ENCODE measurements at regions not wholly inside any gene's neighbourhood (a gene's known extent, or its start where the extent isn't known, plus 50 kb on each side); places are given as distances from the start of the nearest gene placed in this dataset.
A peak's percentile ranks its signal among the peaks of the same experiment; 100 is the strongest.

GRCh38 chr3:59258550-59259260 lies 208.9 kb upstream of the CFAP20DC start:
- no peak overlapping the region for H3K4me3 Mint-ChIP-seq
- no peaks in the 10 kb centered on the region for H3K36me3 ChIP-seq (ENCODE audit: insufficient read depth)
- H3K9me3 Mint-ChIP-seq: no peaks in the 10 kb centered on the region; the same call in 2 of the 3 replicates
- H4K20me1 ChIP-seq (replicated peaks; ENCODE audit: insufficient read depth): no peaks in the 10 kb centered on the region
- H2AFZ ChIP-seq: no peak overlapping the region
- no peaks in the 10 kb centered on the region for H3K27me3 Mint-ChIP-seq (ENCODE audit: insufficient read depth, low read depth, poor library complexity)
- H3K27ac Mint-ChIP-seq: no peak overlapping the region
- no peak overlapping the region for H3K4me2 ChIP-seq
- H3K27ac ChIP-seq (ENCODE audit: low read depth): no peak overlapping the region
- no peaks in the 10 kb centered on the region for H3K79me2 ChIP-seq (replicated peaks; ENCODE audit: insufficient read depth)
- no peaks in the 10 kb centered on the region for H3K36me3 Mint-ChIP-seq (ENCODE audit: low read depth)
- H3K4me1 ChIP-seq (ENCODE audit: insufficient read depth): no peaks in the 10 kb centered on the region
- peaks cover 2% of the 10 kb centered on the region; the same call in 2 of the 3 replicates for H3K4me1 Mint-ChIP-seq
- H3K9me2 ChIP-seq (ENCODE audit: insufficient read depth): no peaks in the 10 kb centered on the region
- 0 out of 4 replicates have a peak, but pooled peaks have one; percentile 12 to 18 for TF ChIP-seq CTCF (conservative IDR thresholded peaks at IDR 0.05; ENCODE audit: low read depth in 2 of 2)
- TF ChIP-seq STAT1 (IDR thresholded peaks at IDR 0.05; ENCODE audit: unreplicated experiment): no peak
- TF ChIP-seq JUNB (IDR thresholded peaks at IDR 0.05; ENCODE audit: unreplicated experiment): no peak
- no peak for TF ChIP-seq ETS1 (IDR thresholded peaks at IDR 0.05)
- ATAC-seq (peak; percentile 44; the same call in 2 of the 3 replicates), DNase-seq (ENCODE audit: low spot score) (peak; percentile 41)
- H3K4me3 ChIP-seq: no peak overlapping the region
- H3F3A ChIP-seq (replicated peaks; ENCODE audit: low read depth): no peaks in the 10 kb centered on the region
- no peaks in the 10 kb centered on the region for H3K27me3 ChIP-seq (ENCODE audit: insufficient read depth)

GRCh38 chr3:59257506-59257905 lies 207.7 kb upstream of the CFAP20DC start:
- H3K27ac Mint-ChIP-seq: no peak overlapping the region
- Histone ChIP-seq H3K4me3 (no peak overlapping the region), H3K27ac (ENCODE audit: low read depth) (no peak overlapping the region), H3K4me2 (no peak overlapping the region), H3K79me2 (replicated peaks; ENCODE audit: insufficient read depth) (no peaks in the 10 kb centered on the region), H3K27me3 (ENCODE audit: insufficient read depth) (no peaks in the 10 kb centered on the region), H2AFZ (no peak overlapping the region; the same call in 1 of the 2 replicates), H3F3A (replicated peaks; ENCODE audit: low read depth) (no peaks in the 10 kb centered on the region), H4K20me1 (replicated peaks; ENCODE audit: insufficient read depth) (no peaks in the 10 kb centered on the region), H3K4me1 (ENCODE audit: insufficient read depth) (no peaks in the 10 kb centered on the region), H3K36me3 (ENCODE audit: insufficient read depth) (no peaks in the 10 kb centered on the region), H3K9me2 (ENCODE audit: insufficient read depth) (no peaks in the 10 kb centered on the region)
- peaks cover 2% of the 10 kb centered on the region; the same call in 2 of the 3 replicates for H3K4me1 Mint-ChIP-seq
- H3K4me3 Mint-ChIP-seq: no peak overlapping the region
- no peak for DNase-seq (ENCODE audit: low spot score)
- H3K27me3 Mint-ChIP-seq (ENCODE audit: insufficient read depth, low read depth, poor library complexity): no peaks in the 10 kb centered on the region
- no peaks in the 10 kb centered on the region; the same call in 2 of the 3 replicates for H3K9me3 Mint-ChIP-seq
- ATAC-seq: no peak
- H3K36me3 Mint-ChIP-seq (ENCODE audit: low read depth): no peaks in the 10 kb centered on the region
- TF ChIP-seq CTCF (conservative IDR thresholded peaks at IDR 0.05; ENCODE audit: low read depth in 2 of 2) (no peak), ZNF331 (CRISPR knock-in tag; IDR thresholded peaks at IDR 0.05; ENCODE audit: low read depth) (no peak), REST (IDR thresholded peaks at IDR 0.05; ENCODE audit: unreplicated experiment) (no peak)
